ENCODE measurements at regions not wholly inside any gene's neighbourhood (a gene's known extent, or its start where the extent isn't known, plus 50 kb on each side); places are given as distances from the start of the nearest gene placed in this dataset.

- TF ChIP-seq RAD21 (IDR thresholded peaks at IDR 0.05 in 1 of 2, conservative IDR thresholded peaks at IDR 0.05 in 1 of 2; ENCODE audit: low read depth in 2 of 2, low read length in 2 of 2) (no peak), JUND (IDR thresholded peaks at IDR 0.05; ENCODE audit: low read length) (no peak), KDM5A (IDR thresholded peaks at IDR 0.05; ENCODE audit: low read length) (no peak), CEBPB (IDR thresholded peaks at IDR 0.05; ENCODE audit: low read depth, low read length) (peak; percentile 19; the same call in 1 of the 2 replicates)
These were observed 764.6 kb downstream of the TBC1D32 start for GRCh38 chr6:120569714-120570113.
